Natural killer cell (primary cell): ENCODE measurements at regions not wholly inside any gene's neighbourhood (a gene's known extent, or its start where the extent isn't known, plus 50 kb on each side); places are given as distances from the start of the nearest gene placed in this dataset.

Experiments used
- ATAC-seq, 3 donors: fragments of 150-1000 bp in 2 of 3; fragments of 200-7000 bp in 1 of 3; cut with Tn5 transposase; 1 replicate in 1 of 3; 2 replicates in 2 of 3; pipeline ENCODE4 v1.10.0; 2021; ENCODE audit warnings: mild to moderate bottlenecking in 2 of 3, moderate library complexity in 2 of 3
- DNase-seq, 2 donors: peaks; one replicate each; pipeline versions ENCODE4 v3.0.0 to v3.0.0-alpha.2; 2013 to 2021; ENCODE audit warnings: mixed read lengths in 1 of 2
- H3K27ac ChIP-seq: one replicate; pipeline ENCODE4 v1.5.1; 2013; ENCODE audit warnings: mild to moderate bottlenecking, low read length
- H3K27me3 ChIP-seq: one replicate; pipeline ENCODE4 v1.6.1; 2013; ENCODE audit warnings: low read length; ENCODE audit not compliant: control insufficient read depth, insufficient read depth
- H3K36me3 ChIP-seq: one replicate; pipeline ENCODE4 v1.6.1; 2013; ENCODE audit warnings: low read length; ENCODE audit not compliant: control insufficient read depth, insufficient read depth
- H3K4me1 ChIP-seq: one replicate; pipeline ENCODE4 v1.6.1; 2013; ENCODE audit warnings: low read length; ENCODE audit not compliant: control insufficient read depth, insufficient read depth
- H3K4me3 ChIP-seq: one replicate; pipeline ENCODE4 v1.5.1; 2013; ENCODE audit warnings: low read length
- H3K9me3 ChIP-seq: one replicate; pipeline ENCODE4 v1.6.1; 2013; ENCODE audit warnings: low read length; ENCODE audit not compliant: control insufficient read depth, insufficient read depth
- H3K27ac Mint-ChIP-seq, 2 donors: one replicate each; pipeline ENCODE4 v1.8.0; 2022; ENCODE audit warnings: mild to moderate bottlenecking in 2 of 2, mixed read lengths in 2 of 2, moderate library complexity in 1 of 2
- H3K27me3 Mint-ChIP-seq, 2 donors: one replicate each; pipeline ENCODE4 v1.8.0; 2022; ENCODE audit warnings: low read depth in 2 of 2, mixed read lengths in 2 of 2
- H3K36me3 Mint-ChIP-seq: one replicate; pipeline ENCODE4 v1.8.0; 2022; ENCODE audit warnings: mixed read lengths
- H3K4me1 Mint-ChIP-seq, 2 donors: one replicate each; pipeline ENCODE4 v1.8.0; 2022; ENCODE audit warnings: mixed read lengths in 2 of 2
- H3K4me3 Mint-ChIP-seq: one replicate; pipeline ENCODE4 v1.8.0; 2022; ENCODE audit warnings: mild to moderate bottlenecking, moderate library complexity, mixed read lengths
- H3K9me3 Mint-ChIP-seq, 2 donors: one replicate each; pipeline ENCODE4 v1.8.0; 2022; ENCODE audit warnings: mixed read lengths in 2 of 2
- CTCF ChIP-seq: fragments of 200-600 bp; IDR thresholded peaks from one replicate; pipeline ENCODE4 v1.8.0; 2022; ENCODE audit warnings: antibody characterized with exemption
- WGBS: methylation state at CpG from one replicate; pipeline ENCODE4 v1.1.7; 2013; ENCODE audit warnings: missing lambda C conversion rate; ENCODE audit not compliant: insufficient coverage; 5-methylcytosine and 5-hydroxymethylcytosine counted together
- intact Hi-C: fragments of 100-400 bp; cut with micrococcal nuclease; formaldehyde crosslinking; loops from one replicate; pipeline ENCODE4 v1.14.2; 2022

- WGBS = 29% methylated on average over 13 of the region's 16 CpGs
- no peaks in the 10 kb centered on the region for H3K27me3 ChIP-seq
Measured at GRCh38 chr20:53739799-53740785, 146.5 kb upstream of the ZNF217 start.

DNA sequence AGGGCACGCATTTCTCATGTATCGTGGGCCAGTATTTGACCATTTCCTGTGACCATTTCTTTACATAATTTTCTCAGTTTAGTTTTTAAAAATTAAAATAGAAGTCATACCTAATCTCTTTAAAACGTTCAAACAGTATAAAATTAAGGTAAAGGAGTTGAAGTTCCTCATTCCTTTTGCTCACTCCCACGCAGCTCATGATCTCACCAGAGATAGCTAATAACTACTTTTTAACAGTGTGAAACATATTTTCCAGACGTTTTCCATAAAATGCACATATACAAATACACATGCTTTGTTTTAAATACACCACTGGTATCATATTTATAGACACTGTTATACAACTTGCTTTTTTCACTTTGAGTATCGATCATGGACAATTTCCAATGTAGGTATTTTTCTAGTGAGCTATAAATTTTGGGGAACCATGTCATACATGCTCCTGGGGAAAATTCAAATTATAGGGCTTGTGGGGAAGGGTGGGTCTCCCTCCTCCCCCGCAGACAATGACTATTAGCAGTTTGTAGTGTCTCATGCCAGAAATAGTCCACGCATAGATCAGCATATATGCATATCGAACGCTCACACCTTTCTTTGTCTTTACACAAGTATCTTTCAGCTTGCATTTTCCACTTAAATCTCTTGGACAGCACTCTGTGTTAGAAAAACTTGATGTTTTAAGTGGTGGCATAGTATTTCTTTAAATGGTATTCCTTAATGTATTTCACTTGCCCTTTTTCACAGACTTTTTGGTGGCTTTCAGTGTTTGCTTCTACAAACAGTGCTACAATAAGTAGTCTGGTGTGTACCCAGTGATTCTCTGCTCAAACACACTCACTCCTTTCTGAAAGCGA is 145.5 kb upstream of the ZNF217 start:
- no peak overlapping the region for H3K4me3 ChIP-seq

More at GRCh38 chr20:53739799-53740785, 146.5 kb upstream of the ZNF217 start:
- Histone ChIP-seq H3K9me3 (no peaks in the 10 kb centered on the region), H3K36me3 (no peaks in the 10 kb centered on the region), H3K27ac (peak overlapping the region; percentile 52), H3K4me3 (peak overlapping the region; percentile 2), H3K4me1 (peaks cover 11% of the 10 kb centered on the region)
- H3K27ac Mint-ChIP-seq = peak overlapping the region in 1 of 2 donors; percentile 76
- peaks cover 0 to 7% of the 10 kb centered on the region in 2 donors for H3K27me3 Mint-ChIP-seq
- intact Hi-C loops = no loop called here
- no peak for TF ChIP-seq CTCF
- peak overlapping the region; percentile 70 for H3K4me3 Mint-ChIP-seq
- DNase-seq (peak in 1 of 2 donors; percentile 48), ATAC-seq (peak in 1 of 3 donors; percentile 35)
- H3K36me3 Mint-ChIP-seq = no peaks in the 10 kb centered on the region
- H3K4me1 Mint-ChIP-seq = peaks cover 21 to 27% of the 10 kb centered on the region in 2 donors
- H3K9me3 Mint-ChIP-seq = no peaks in the 10 kb centered on the region

More for the DNA sequence above, 145.5 kb upstream of the ZNF217 start:
- DNase-seq = no peak
- no peaks in the 10 kb centered on the region for H3K9me3 Mint-ChIP-seq
- peak overlapping the region; percentile 52 for H3K27ac ChIP-seq
- H3K9me3 ChIP-seq = no peaks in the 10 kb centered on the region
- no peaks in the 10 kb centered on the region for H3K36me3 Mint-ChIP-seq
- H3K27me3 Mint-ChIP-seq = peaks cover 0 to 8% of the 10 kb centered on the region in 2 donors
- H3K4me1 Mint-ChIP-seq = peaks cover 21 to 27% of the 10 kb centered on the region in 2 donors
- no peaks in the 10 kb centered on the region for H3K27me3 ChIP-seq
- no peak overlapping the region for H3K4me3 Mint-ChIP-seq
- no peak for ATAC-seq
- peaks cover 11% of the 10 kb centered on the region for H3K4me1 ChIP-seq
- H3K36me3 ChIP-seq = no peaks in the 10 kb centered on the region
- H3K27ac Mint-ChIP-seq = no peak overlapping the region
- WGBS = 77% methylated on average over 6 of the region's 11 CpGs
- intact Hi-C loops = no loop called here
- no peak for TF ChIP-seq CTCF
